Iris pigment epithelial cell (primary cell): ENCODE measurements at regions not wholly inside any gene's neighbourhood (a gene's known extent, or its start where the extent isn't known, plus 50 kb on each side); places are given as distances from the start of the nearest gene placed in this dataset.

ENCODE experiments used
- DNase-seq: peaks from one replicate; pipeline ENCODE4 v3.0.0-alpha.2; 2011; ENCODE audit warnings: low read depth

GRCh38 chr3:56985460-56985859 lies 75.0 kb upstream of the SPATA12 start:
- no peak for DNase-seq

- no peak for DNase-seq
Measured at GRCh38 chr3:56983427-56983826, 77.0 kb upstream of the SPATA12 start.

GRCh38 chr3:56981445-56982230 lies 78.8 kb upstream of the SPATA12 start:
- DNase-seq: no peak

- DNase-seq: peak; percentile 98
Measured at GRCh38 chr3:56980798-56981390, 79.6 kb upstream of the SPATA12 start.

GRCh38 chr3:56980243-56980642 lies 80.2 kb upstream of the SPATA12 start:
- DNase-seq: no peak

GRCh38 chr3:56979791-56980190 lies 80.7 kb upstream of the SPATA12 start:
- DNase-seq: no peak

- no peak for DNase-seq
Measured at GRCh38 chr3:56977561-56977889, 82.9 kb upstream of the SPATA12 start.

- DNase-seq: peak; percentile 36
Measured at GRCh38 chr3:56976651-56977560, 83.6 kb upstream of the SPATA12 start.

GRCh38 chr3:56975567-56975966 lies 84.9 kb upstream of the SPATA12 start:
- peak; percentile 65 for DNase-seq

- DNase-seq: no peak
Measured at GRCh38 chr3:56974247-56974930, 86.1 kb upstream of the SPATA12 start.

- no peak for DNase-seq
Measured at GRCh38 chr3:56971816-56972215, 88.6 kb upstream of the SPATA12 start.

- no peak for DNase-seq
Measured at GRCh38 chr3:56971261-56971660, 89.2 kb upstream of the SPATA12 start.

GRCh38 chr3:56970461-56970879 lies 90.0 kb upstream of the SPATA12 start:
- DNase-seq: no peak

GRCh38 chr3:56969851-56970250 lies 90.6 kb upstream of the SPATA12 start:
- no peak for DNase-seq

GRCh38 chr3:56966509-56966908 lies 94.0 kb upstream of the SPATA12 start:
- DNase-seq: no peak

- no peak for DNase-seq
Measured at GRCh38 chr3:56966104-56966503, 94.4 kb upstream of the SPATA12 start.

- DNase-seq: no peak
Measured at GRCh38 chr3:56962922-56963321, 97.5 kb upstream of the SPATA12 start.

GRCh38 chr3:56962206-56962605 lies 98.3 kb upstream of the SPATA12 start:
- no peak for DNase-seq

- DNase-seq: no peak
Measured at GRCh38 chr3:56960234-56960917, 100.1 kb upstream of the SPATA12 start.

GRCh38 chr3:56958879-56959278 lies 101.6 kb upstream of the SPATA12 start:
- DNase-seq: no peak

- no peak for DNase-seq
Measured at GRCh38 chr3:56957522-56957921, 102.9 kb upstream of the SPATA12 start.

GRCh38 chr3:56956906-56957305 lies 103.6 kb upstream of the SPATA12 start:
- no peak for DNase-seq
